H9 (cell line): ENCODE measurements at regions not wholly inside any gene's neighbourhood (a gene's known extent, or its start where the extent isn't known, plus 50 kb on each side); places are given as distances from the start of the nearest gene placed in this dataset.

ENCODE experiments used
- DNase-seq: peaks from one replicate; pipeline ENCODE4 v3.0.0-alpha.2; 2017
- H2AFZ ChIP-seq: one replicate; pipeline ENCODE4 v1.6.1; 2013; ENCODE audit warnings: mild to moderate bottlenecking, low read length, control low read depth, moderate library complexity
- H2AK5ac ChIP-seq: 2 replicates; pipeline ENCODE4 v1.6.1; 2013; ENCODE audit warnings: low read length, control low read depth, mixed read lengths; ENCODE audit not compliant: insufficient read length
- H2BK120ac ChIP-seq: one replicate; pipeline ENCODE4 v1.6.1; 2013; ENCODE audit warnings: low read depth, mild to moderate bottlenecking, low read length, control low read depth, inconsistent platforms; ENCODE audit not compliant: poor library complexity, severe bottlenecking
- H2BK12ac ChIP-seq: 2 replicates; pipeline ENCODE4 v1.6.1; 2013; ENCODE audit warnings: low read length, control low read depth, mixed read lengths, low read depth; ENCODE audit not compliant: insufficient read length
- H2BK15ac ChIP-seq: 2 replicates; pipeline ENCODE4 v1.6.1; 2013; ENCODE audit warnings: low read depth, low read length, control low read depth
- H2BK20ac ChIP-seq: one replicate; pipeline ENCODE4 v1.6.1; 2013; ENCODE audit warnings: low read depth, mild to moderate bottlenecking, low read length, control low read depth, inconsistent platforms; ENCODE audit not compliant: poor library complexity, severe bottlenecking
- H2BK5ac ChIP-seq: 2 replicates; pipeline ENCODE4 v1.6.1; 2013; ENCODE audit warnings: low read length, control low read depth, mixed read lengths; ENCODE audit not compliant: insufficient read length
- H3K14ac ChIP-seq: 2 replicates; pipeline ENCODE4 v1.6.1; 2013; ENCODE audit warnings: low read length, control low read depth; ENCODE audit not compliant: insufficient read depth
- H3K18ac ChIP-seq: 2 replicates; pipeline ENCODE4 v1.6.1; 2013; ENCODE audit warnings: low read depth, mild to moderate bottlenecking, mixed read lengths, low read length, control low read depth; ENCODE audit not compliant: insufficient read length
- H3K23ac ChIP-seq: 2 replicates; pipeline ENCODE4 v1.6.1; 2013; ENCODE audit warnings: low read length, control low read depth, mixed read lengths, low read depth; ENCODE audit not compliant: insufficient read length
- H3K23me2 ChIP-seq: 2 replicates; pipeline ENCODE4 v1.6.1; 2013; ENCODE audit warnings: low read depth, mild to moderate bottlenecking, mixed read lengths, low read length, control low read depth; ENCODE audit not compliant: insufficient read length, poor library complexity, severe bottlenecking
- H3K27ac ChIP-seq: 2 replicates; pipeline ENCODE4 v1.5.1; 2013; ENCODE audit warnings: low read length, control low read depth, mixed read lengths, low read depth; ENCODE audit not compliant: insufficient read length
- H3K27me3 ChIP-seq: 2 replicates; pipeline ENCODE4 v1.6.1; 2013; ENCODE audit warnings: low read length, control low read depth, inconsistent platforms; ENCODE audit not compliant: insufficient read depth
- H3K4ac ChIP-seq: 2 replicates; pipeline ENCODE4 v1.6.1; 2013; ENCODE audit warnings: low read depth, mild to moderate bottlenecking, control low read depth, inconsistent platforms, low read length, moderate library complexity
- H3K4me1 ChIP-seq: 2 replicates; pipeline ENCODE4 v1.6.1; 2013; ENCODE audit warnings: low read length, control low read depth, inconsistent platforms; ENCODE audit not compliant: insufficient read depth
- H3K4me2 ChIP-seq: 2 replicates; pipeline ENCODE4 v1.6.1; 2013; ENCODE audit warnings: low read length, control low read depth, mixed read lengths; ENCODE audit not compliant: insufficient read length, insufficient read depth
- H3K56ac ChIP-seq: 2 replicates; pipeline ENCODE4 v1.6.1; 2013; ENCODE audit warnings: low read depth, mild to moderate bottlenecking, mixed read lengths, low read length, control low read depth; ENCODE audit not compliant: insufficient read length
- H3K79me1 ChIP-seq: 2 replicates; pipeline ENCODE4 v1.6.1; 2013; ENCODE audit warnings: low read depth, mild to moderate bottlenecking, moderate library complexity, low read length, control low read depth, inconsistent platforms; ENCODE audit not compliant: insufficient read depth, poor library complexity, severe bottlenecking
- H3K79me2 ChIP-seq: 2 replicates; pipeline ENCODE4 v1.6.1; 2013; ENCODE audit warnings: low read length, control low read depth, inconsistent platforms; ENCODE audit not compliant: insufficient read depth
- H3K9ac ChIP-seq: 2 replicates; pipeline ENCODE4 v1.6.1; 2013; ENCODE audit warnings: low read length, control low read depth, mixed read lengths; ENCODE audit not compliant: insufficient read length; ENCODE audit errors: extremely low read depth
- H3K9me3 ChIP-seq: one replicate; pipeline ENCODE4 v1.6.1; 2013; ENCODE audit warnings: low read depth, low read length, inconsistent platforms; ENCODE audit not compliant: control insufficient read depth
- H3T11ph ChIP-seq: one replicate; pipeline ENCODE4 v1.6.1; 2013; ENCODE audit warnings: mild to moderate bottlenecking, low read length, control low read depth, inconsistent platforms
- H4K20me1 ChIP-seq: one replicate; pipeline ENCODE4 v1.6.1; 2013; ENCODE audit not compliant: control insufficient read depth, insufficient read length, insufficient read depth
- H4K5ac ChIP-seq: 2 replicates; pipeline ENCODE4 v1.6.1; 2013; ENCODE audit warnings: low read depth, mild to moderate bottlenecking, mixed read lengths, low read length, control low read depth; ENCODE audit not compliant: insufficient read length
- H4K8ac ChIP-seq: replicated peaks from 2 replicates; pipeline ENCODE4 v1.6.1; 2013; ENCODE audit warnings: low read length, control low read depth, mixed read lengths, low read depth; ENCODE audit not compliant: insufficient read length
- H4K91ac ChIP-seq: 2 replicates; pipeline ENCODE4 v1.6.1; 2013; ENCODE audit warnings: low read depth, mild to moderate bottlenecking, moderate library complexity, mixed read lengths, low read length, control low read depth; ENCODE audit not compliant: insufficient read length
- H3K27ac Mint-ChIP-seq, 3 experiments: 2 replicates in 2 of 3; 3 replicates in 1 of 3; pipeline ENCODE4 v1.8.0; 2020 to 2021; ENCODE audit warnings: mixed read lengths in 3 of 3, mild to moderate bottlenecking in 1 of 3, moderate library complexity in 1 of 3
- H3K27me3 Mint-ChIP-seq: 2 replicates; pipeline ENCODE4 v1.8.0; 2021; ENCODE audit warnings: low read depth, mild to moderate bottlenecking, moderate library complexity, mixed read lengths
- H3K36me3 Mint-ChIP-seq, 3 experiments: 2 replicates in 2 of 3; 3 replicates in 1 of 3; pipeline ENCODE4 v1.8.0; 2020 to 2021; ENCODE audit warnings: low read depth in 3 of 3, mixed read lengths in 3 of 3; ENCODE audit not compliant: insufficient read depth in 1 of 3
- H3K4me1 Mint-ChIP-seq, 2 experiments: 2 replicates each; pipeline ENCODE4 v1.8.0; 2020; ENCODE audit warnings: mixed read lengths in 2 of 2
- H3K4me3 Mint-ChIP-seq, 2 experiments: 2 replicates in 1 of 2; 3 replicates in 1 of 2; pipeline ENCODE4 v1.8.0; 2020 to 2021; ENCODE audit warnings: mild to moderate bottlenecking in 2 of 2, mixed read lengths in 2 of 2, moderate library complexity in 1 of 2
- H3K9me3 Mint-ChIP-seq, 2 experiments: 2 replicates in 1 of 2; 3 replicates in 1 of 2; pipeline ENCODE4 v1.8.0; 2020; ENCODE audit warnings: mild to moderate bottlenecking in 2 of 2, mixed read lengths in 2 of 2, moderate library complexity in 1 of 2
- CTCF ChIP-seq: fragments of 200-600 bp; sonication (generic); conservative IDR thresholded peaks from 3 replicates; pipeline ENCODE4 v1.8.0; 2021; ENCODE audit warnings: antibody characterized with exemption, mild to moderate bottlenecking
- WGBS: extraction: QIAGEN DNeasy Blood & Tissue Kit; methylation state at CpG from one replicate; pipeline ENCODE4 v1.1.7; 2013; ENCODE audit warnings: missing lambda C conversion rate, low lambda C conversion rate, mixed read lengths; ENCODE audit not compliant: insufficient read length; ENCODE audit errors: extremely low coverage; 5-methylcytosine and 5-hydroxymethylcytosine counted together

- no peaks in the 10 kb centered on the region for H3K23me2 ChIP-seq
- peaks cover 5 to 11% of the 10 kb centered on the region in 2 experiments for H3K4me1 Mint-ChIP-seq
- H2BK12ac ChIP-seq = no peak overlapping the region
- H4K8ac ChIP-seq = no peak overlapping the region
- H3K79me2 ChIP-seq = no peaks in the 10 kb centered on the region
- H2BK5ac ChIP-seq = no peak overlapping the region
- H3K9me3 ChIP-seq = no peaks in the 10 kb centered on the region
- H2BK15ac ChIP-seq = no peak overlapping the region
- no peak overlapping the region for H2AFZ ChIP-seq
- no peak overlapping the region for H3K18ac ChIP-seq
- no peak overlapping the region for H3K23ac ChIP-seq
- DNase-seq = no peak
- no peak overlapping the region for H4K5ac ChIP-seq
- no peak overlapping the region for H3K4me2 ChIP-seq
- no peak overlapping the region for H4K91ac ChIP-seq
- H2BK120ac ChIP-seq = no peak overlapping the region
- H3K9ac ChIP-seq = no peak overlapping the region
- no peak overlapping the region for H3T11ph ChIP-seq
- no peak overlapping the region for H3K14ac ChIP-seq
- H3K56ac ChIP-seq = no peak overlapping the region
- H3K27ac Mint-ChIP-seq = no peak overlapping the region
- H3K4me1 ChIP-seq = no peaks in the 10 kb centered on the region
- no peak overlapping the region for H3K4me3 Mint-ChIP-seq
- no CpG with 5 or more reads among the region's 5 CpGs for WGBS
- H3K27me3 ChIP-seq = no peaks in the 10 kb centered on the region
- H3K9me3 Mint-ChIP-seq = no peaks in the 10 kb centered on the region; a peak in 1 of 5 replicates
- no peaks in the 10 kb centered on the region for H3K27me3 Mint-ChIP-seq
- H2AK5ac ChIP-seq = no peak overlapping the region
- H4K20me1 ChIP-seq = no peaks in the 10 kb centered on the region
- H3K27ac ChIP-seq = no peak overlapping the region
- no peak for TF ChIP-seq CTCF
- H3K4ac ChIP-seq = no peak overlapping the region
- no peaks in the 10 kb centered on the region for H3K79me1 ChIP-seq
- no peak overlapping the region for H2BK20ac ChIP-seq
- no peaks in the 10 kb centered on the region; a peak in 1 of 7 replicates for H3K36me3 Mint-ChIP-seq
These were observed 296.1 kb upstream of the LRRC7 start for GRCh38 chr1:69271587-69272125.
